NCI-H1092 treated with DMSO at 0.1 percent for 48 hours (cell line): ENCODE measurements at regions not wholly inside any gene's neighbourhood (a gene's known extent, or its start where the extent isn't known, plus 50 kb on each side); places are given as distances from the start of the nearest gene placed in this dataset.

Experiments used
- DNase-seq: peaks from one replicate; lab custom pipeline; 2025; lab: John Stamatoyannopoulos, UW

GRCh38 chr11:30155428-30155827 lies 75.4 kb upstream of the FSHB start:
- DNase-seq: no peak

GRCh38 chr11:30159546-30159945 lies 71.3 kb upstream of the FSHB start:
- no peak for DNase-seq

GRCh38 chr11:30165652-30166051 lies 65.2 kb upstream of the FSHB start:
- no peak for DNase-seq

- DNase-seq: no peak
Observed at GRCh38 chr11:30171661-30172060, 59.2 kb upstream of the FSHB start.

GRCh38 chr11:30172158-30172557 lies 58.7 kb upstream of the FSHB start:
- no peak for DNase-seq

DNA sequence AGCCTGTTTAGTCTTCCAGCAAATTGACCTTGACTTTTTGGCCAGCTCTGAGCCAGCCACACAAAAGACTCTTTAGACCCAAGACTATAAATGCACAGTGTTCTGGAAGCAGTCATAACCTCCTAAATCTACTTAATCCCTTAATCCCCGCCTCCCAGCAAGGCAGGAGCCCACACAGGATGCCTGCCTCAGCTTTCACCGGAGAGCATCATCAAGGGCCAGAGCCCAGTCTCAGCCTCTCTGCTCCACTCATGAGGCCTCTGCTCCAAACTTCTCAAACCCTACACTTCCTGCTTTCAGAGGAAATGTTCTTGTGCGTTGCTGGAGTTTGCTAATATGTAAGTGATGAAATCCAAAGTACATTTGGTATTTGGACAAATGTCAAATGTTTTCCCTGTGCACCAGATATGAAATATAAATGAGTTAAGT lies 57.9 kb upstream of the FSHB start:
- DNase-seq: no peak

- no peak for DNase-seq
Observed at GRCh38 chr11:30174265-30175020, 56.4 kb upstream of the FSHB start.
